Hepatocyte (in vitro differentiated cells): ENCODE measurements at regions not wholly inside any gene's neighbourhood (a gene's known extent, or its start where the extent isn't known, plus 50 kb on each side); places are given as distances from the start of the nearest gene placed in this dataset.

ENCODE experiments used
- DNase-seq: peaks from one replicate; pipeline ENCODE4 v3.0.0-alpha.2; 2016; ENCODE audit warnings: low spot score
- H2AFZ ChIP-seq: fragments of 200-600 bp; sonication (generic); 2 replicates; pipeline ENCODE4 v1.6.0; 2016; ENCODE audit warnings: antibody characterized with exemption, mild to moderate bottlenecking
- H3K27ac ChIP-seq: fragments of 200-600 bp; sonication (generic); 2 replicates; pipeline ENCODE4 v1.5.1; 2016; ENCODE audit warnings: mild to moderate bottlenecking
- H3K27me3 ChIP-seq: fragments of 200-600 bp; sonication (generic); 2 replicates; pipeline ENCODE4 v1.6.1; 2016
- H3K36me3 ChIP-seq: fragments of 200-600 bp; sonication (generic); replicated peaks from 2 replicates; pipeline ENCODE4 v1.5.1; 2016; ENCODE audit warnings: low read depth; ENCODE audit not compliant: insufficient read depth
- H3K4me1 ChIP-seq: fragments of 200-600 bp; sonication (generic); 2 replicates; pipeline ENCODE4 v1.5.1; 2016; ENCODE audit warnings: mild to moderate bottlenecking, moderate library complexity; ENCODE audit not compliant: insufficient read depth
- H3K4me2 ChIP-seq: fragments of 200-600 bp; sonication (generic); 2 replicates; pipeline ENCODE4 v1.6.0; 2016
- H3K4me3 ChIP-seq: fragments of 200-600 bp; sonication (generic); 2 replicates; pipeline ENCODE4 v1.5.1; 2016; ENCODE audit warnings: mild to moderate bottlenecking
- H3K79me2 ChIP-seq: fragments of 200-600 bp; sonication (generic); 2 replicates; pipeline ENCODE4 v1.6.0; 2017; ENCODE audit warnings: mild to moderate bottlenecking
- H3K9me2 ChIP-seq: fragments of 200-600 bp; sonication (generic); replicated peaks from 2 replicates; pipeline ENCODE4 v1.6.0; 2017; ENCODE audit warnings: mild to moderate bottlenecking; ENCODE audit not compliant: insufficient read depth
- H3K9me3 ChIP-seq: fragments of 200-600 bp; sonication (generic); 2 replicates; pipeline ENCODE4 v1.5.1; 2016; ENCODE audit warnings: low read depth, mild to moderate bottlenecking
- H4K20me1 ChIP-seq: fragments of 200-600 bp; sonication (generic); 2 replicates; pipeline ENCODE4 v1.6.0; 2016; ENCODE audit warnings: mild to moderate bottlenecking; ENCODE audit not compliant: insufficient read depth, poor library complexity, severe bottlenecking
- EZH2 ChIP-seq: fragments of 200-600 bp; sonication (generic); IDR thresholded peaks from 2 replicates; pipeline ENCODE4 v1.6.1; 2016; ENCODE audit warnings: antibody characterized with exemption, mild to moderate bottlenecking, borderline replicate concordance
- EZH2phosphoT487 ChIP-seq: fragments of 200-600 bp; sonication (generic); IDR thresholded peaks from one replicate; pipeline ENCODE4 v1.6.1; 2018; ENCODE audit warnings: antibody characterized with exemption, mild to moderate bottlenecking, low read depth, moderate library complexity; ENCODE audit not compliant: unreplicated experiment, severe bottlenecking
- WGBS: methylation state at CpG from one replicate; pipeline ENCODE4 v1.1.6; 2016; ENCODE audit warnings: low lambda C conversion rate; ENCODE audit errors: missing lambda C conversion rate; 5-methylcytosine and 5-hydroxymethylcytosine counted together
- TF ChIP-seq, protein P1 (sequence below): fragments of 200-600 bp; sonication (generic); IDR thresholded peaks from 2 replicates; pipeline ENCODE4 v1.5.1; 2016; ENCODE audit warnings: antibody characterized with exemption, mild to moderate bottlenecking; ENCODE audit not compliant: poor library complexity

DNA sequence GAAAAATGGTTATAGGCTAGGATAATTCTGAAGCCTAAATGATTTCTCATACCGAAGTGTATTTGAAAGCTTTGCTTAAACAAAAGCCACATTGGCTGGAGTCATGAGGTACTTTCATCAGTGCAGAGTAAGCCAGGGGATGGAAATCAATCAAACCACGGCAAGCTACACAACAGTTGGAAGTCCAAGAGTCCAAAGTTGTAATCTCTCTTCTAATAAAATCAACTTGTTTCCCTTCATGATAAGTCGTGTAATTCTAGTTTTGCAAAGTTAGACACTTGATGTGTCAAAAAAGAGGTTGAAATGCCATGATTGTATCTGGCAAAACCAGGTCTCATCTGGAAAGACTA, 250.5 kb upstream of the VEPH1 start:
- Histone ChIP-seq H2AFZ (no peak overlapping the region), H3K4me3 (no peak overlapping the region), H3K79me2 (no peaks in the 10 kb centered on the region), H3K9me3 (no peaks in the 10 kb centered on the region), H3K27ac (no peak overlapping the region), H3K27me3 (no peaks in the 10 kb centered on the region), H3K4me2 (no peak overlapping the region), H3K4me1 (peaks cover 5% of the 10 kb centered on the region), H3K36me3 (no peaks in the 10 kb centered on the region), H4K20me1 (no peaks in the 10 kb centered on the region), H3K9me2 (no peaks in the 10 kb centered on the region)
- 52% methylated on average over 3 of the region's 3 CpGs for WGBS
- DNase-seq = no peak
- TF ChIP-seq EZH2 = no peak
- TF ChIP-seq EZH2phosphoT487 = no peak
- TF ChIP-seq, protein P1, sequence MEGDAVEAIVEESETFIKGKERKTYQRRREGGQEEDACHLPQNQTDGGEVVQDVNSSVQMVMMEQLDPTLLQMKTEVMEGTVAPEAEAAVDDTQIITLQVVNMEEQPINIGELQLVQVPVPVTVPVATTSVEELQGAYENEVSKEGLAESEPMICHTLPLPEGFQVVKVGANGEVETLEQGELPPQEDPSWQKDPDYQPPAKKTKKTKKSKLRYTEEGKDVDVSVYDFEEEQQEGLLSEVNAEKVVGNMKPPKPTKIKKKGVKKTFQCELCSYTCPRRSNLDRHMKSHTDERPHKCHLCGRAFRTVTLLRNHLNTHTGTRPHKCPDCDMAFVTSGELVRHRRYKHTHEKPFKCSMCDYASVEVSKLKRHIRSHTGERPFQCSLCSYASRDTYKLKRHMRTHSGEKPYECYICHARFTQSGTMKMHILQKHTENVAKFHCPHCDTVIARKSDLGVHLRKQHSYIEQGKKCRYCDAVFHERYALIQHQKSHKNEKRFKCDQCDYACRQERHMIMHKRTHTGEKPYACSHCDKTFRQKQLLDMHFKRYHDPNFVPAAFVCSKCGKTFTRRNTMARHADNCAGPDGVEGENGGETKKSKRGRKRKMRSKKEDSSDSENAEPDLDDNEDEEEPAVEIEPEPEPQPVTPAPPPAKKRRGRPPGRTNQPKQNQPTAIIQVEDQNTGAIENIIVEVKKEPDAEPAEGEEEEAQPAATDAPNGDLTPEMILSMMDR = no peak

- no peaks in the 10 kb centered on the region for H3K79me2 ChIP-seq
- H3K27ac ChIP-seq = no peak overlapping the region
- H2AFZ ChIP-seq = no peak overlapping the region
- H3K4me3 ChIP-seq = no peak overlapping the region
- H3K4me2 ChIP-seq = no peak overlapping the region
- no peak for DNase-seq
- no peaks in the 10 kb centered on the region for H3K9me3 ChIP-seq
- peaks cover 5% of the 10 kb centered on the region for H3K4me1 ChIP-seq
- H3K9me2 ChIP-seq = no peaks in the 10 kb centered on the region
- H3K36me3 ChIP-seq = no peaks in the 10 kb centered on the region
- H4K20me1 ChIP-seq = no peaks in the 10 kb centered on the region
- 70% methylated on average over 5 of the region's 5 CpGs for WGBS
- H3K27me3 ChIP-seq = no peaks in the 10 kb centered on the region
- no peak for TF ChIP-seq EZH2phosphoT487
- TF ChIP-seq, protein P1 = no peak
- TF ChIP-seq EZH2 = no peak
Observed at GRCh38 chr3:157752956-157753786, 250.0 kb upstream of the VEPH1 start.

DNA sequence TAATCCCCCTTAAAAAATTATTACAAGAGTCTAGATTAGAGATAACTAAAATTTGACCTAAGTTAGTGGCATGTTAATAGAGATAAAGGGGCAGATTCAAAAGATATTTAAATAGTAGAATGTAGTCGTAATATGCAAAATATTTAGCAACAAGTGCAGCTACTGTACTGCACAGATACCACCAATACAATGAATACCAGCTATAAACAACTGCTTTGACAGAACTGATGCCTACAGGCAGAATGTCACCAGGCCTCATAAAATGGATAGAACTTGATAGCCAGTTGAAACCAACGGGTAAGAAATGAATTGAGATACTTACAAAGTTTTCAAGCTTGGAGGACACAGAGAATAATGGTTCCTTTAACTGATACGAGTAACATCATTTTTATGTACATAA, 249.3 kb upstream of the VEPH1 start:
- H3K79me2 ChIP-seq = no peaks in the 10 kb centered on the region
- TF ChIP-seq EZH2phosphoT487 = no peak
- TF ChIP-seq, protein P1 = no peak
- TF ChIP-seq EZH2 = no peak
- no peaks in the 10 kb centered on the region for H4K20me1 ChIP-seq
- no peaks in the 10 kb centered on the region for H3K36me3 ChIP-seq
- no peak overlapping the region for H2AFZ ChIP-seq
- no peaks in the 10 kb centered on the region for H3K9me2 ChIP-seq
- no peak overlapping the region for H3K4me3 ChIP-seq
- WGBS = 78% methylated on average over 3 of the region's 3 CpGs
- H3K4me2 ChIP-seq = no peak overlapping the region
- DNase-seq = no peak
- H3K9me3 ChIP-seq = no peaks in the 10 kb centered on the region
- H3K27ac ChIP-seq = no peak overlapping the region
- H3K27me3 ChIP-seq = no peaks in the 10 kb centered on the region
- peaks cover 5% of the 10 kb centered on the region for H3K4me1 ChIP-seq
